DOHH2 (cell line): ENCODE measurements at regions not wholly inside any gene's neighbourhood (a gene's known extent, or its start where the extent isn't known, plus 50 kb on each side); places are given as distances from the start of the nearest gene placed in this dataset.

Source experiments
- H3F3A ChIP-seq: fragments of 200-600 bp; sonication (generic), shearing (Covaris generic); 2 replicates; pipeline ENCODE4 v1.6.0; 2016; ENCODE audit warnings: antibody characterized with exemption, mild to moderate bottlenecking; ENCODE audit not compliant: control insufficient read depth, insufficient read depth
- H3K27ac ChIP-seq: fragments of 200-600 bp; sonication (generic); 2 replicates; pipeline ENCODE4 v1.5.1; 2014; ENCODE audit warnings: low read depth, mild to moderate bottlenecking, low read length, moderate library complexity
- H3K27me3 ChIP-seq: fragments of 200-600 bp; sonication (generic); 2 replicates; pipeline ENCODE4 v1.6.1; 2014; ENCODE audit warnings: mild to moderate bottlenecking, low read length, mixed read lengths; ENCODE audit not compliant: control insufficient read depth
- H3K36me3 ChIP-seq: fragments of 200-600 bp; sonication (generic); 2 replicates; pipeline ENCODE4 v1.6.1; 2014; ENCODE audit warnings: mild to moderate bottlenecking, low read length, moderate library complexity, mixed read lengths; ENCODE audit not compliant: control insufficient read depth
- H3K4me1 ChIP-seq: fragments of 200-600 bp; sonication (generic); 2 replicates; pipeline ENCODE4 v1.6.1; 2014; ENCODE audit warnings: mild to moderate bottlenecking, low read length, mixed read lengths; ENCODE audit not compliant: control insufficient read depth
- H3K4me2 ChIP-seq: fragments of 200-600 bp; sonication (generic); 2 replicates; pipeline ENCODE4 v1.6.0; 2014; ENCODE audit warnings: mild to moderate bottlenecking, low read length, moderate library complexity
- H3K4me3 ChIP-seq: fragments of 200-600 bp; sonication (generic); 2 replicates; pipeline ENCODE4 v1.5.1; 2014; ENCODE audit warnings: mild to moderate bottlenecking, low read length, mixed read lengths
- H3K79me2 ChIP-seq: fragments of 200-600 bp; sonication (generic); 2 replicates; pipeline ENCODE4 v1.6.1; 2014; ENCODE audit warnings: mild to moderate bottlenecking, low read length, mixed read lengths; ENCODE audit not compliant: control insufficient read depth
- H3K9me2 ChIP-seq: fragments of 200-600 bp; sonication (generic); replicated peaks from 2 replicates; pipeline ENCODE4 v1.6.1; 2014; ENCODE audit warnings: mild to moderate bottlenecking, low read length, mixed read lengths; ENCODE audit not compliant: control insufficient read depth
- H3K9me3 ChIP-seq: fragments of 200-600 bp; sonication (generic); 2 replicates; pipeline ENCODE4 v1.6.1; 2014; ENCODE audit warnings: antibody characterized with exemption, low read length, mixed read lengths; ENCODE audit not compliant: control insufficient read depth, insufficient read depth
- H4K20me1 ChIP-seq: fragments of 200-600 bp; sonication (generic); 2 replicates; pipeline ENCODE4 v1.6.0; 2014; ENCODE audit warnings: low read depth, mild to moderate bottlenecking, antibody characterized with exemption, low read length, moderate library complexity; ENCODE audit not compliant: control insufficient read depth, insufficient read depth
- CTCF ChIP-seq: fragments of 200-600 bp; sonication (generic); IDR thresholded peaks from one replicate; pipeline ENCODE4 v1.5.1; 2014; ENCODE audit warnings: antibody characterized with exemption, mild to moderate bottlenecking, low read depth, low read length; ENCODE audit not compliant: poor library complexity, severe bottlenecking
- EZH2phosphoT487 ChIP-seq: fragments of 200-600 bp; sonication (generic); IDR thresholded peaks from 2 replicates; pipeline ENCODE4 v1.6.1; 2017; ENCODE audit warnings: borderline replicate concordance, mild to moderate bottlenecking, antibody characterized with exemption, low read length, moderate library complexity, mixed read lengths

- TF ChIP-seq EZH2phosphoT487, result no peak
- TF ChIP-seq CTCF, result no peak
- Histone ChIP-seq H3K79me2 (no peaks in the 10 kb centered on the region), H3K4me2 (no peak overlapping the region), H4K20me1 (no peaks in the 10 kb centered on the region), H3K27me3 (no peaks in the 10 kb centered on the region), H3F3A (no peaks in the 10 kb centered on the region), H3K9me3 (no peaks in the 10 kb centered on the region), H3K4me3 (no peak overlapping the region), H3K4me1 (no peaks in the 10 kb centered on the region), H3K27ac (no peak overlapping the region), H3K9me2 (no peaks in the 10 kb centered on the region), H3K36me3 (no peaks in the 10 kb centered on the region)
These were observed 739.7 kb upstream of the RIOK2 start for GRCh38 chr5:97922776-97923175.

- Histone ChIP-seq H3F3A (no peaks in the 10 kb centered on the region), H3K27ac (no peak overlapping the region), H3K4me1 (no peaks in the 10 kb centered on the region), H3K36me3 (no peaks in the 10 kb centered on the region), H3K4me3 (no peak overlapping the region), H3K4me2 (no peak overlapping the region), H3K9me3 (no peaks in the 10 kb centered on the region), H3K9me2 (no peaks in the 10 kb centered on the region), H3K27me3 (no peaks in the 10 kb centered on the region), H3K79me2 (no peaks in the 10 kb centered on the region), H4K20me1 (no peaks in the 10 kb centered on the region)
- TF ChIP-seq EZH2phosphoT487, result no peak
- TF ChIP-seq CTCF, result no peak
These were observed 740.4 kb upstream of the RIOK2 start for GRCh38 chr5:97923496-97923895.

- Histone ChIP-seq H3K4me2 (no peak overlapping the region), H3K4me1 (no peaks in the 10 kb centered on the region), H3K27me3 (no peaks in the 10 kb centered on the region), H3F3A (no peaks in the 10 kb centered on the region), H4K20me1 (no peaks in the 10 kb centered on the region), H3K27ac (no peak overlapping the region), H3K4me3 (no peak overlapping the region), H3K9me2 (no peaks in the 10 kb centered on the region), H3K36me3 (no peaks in the 10 kb centered on the region), H3K9me3 (no peaks in the 10 kb centered on the region), H3K79me2 (no peaks in the 10 kb centered on the region)
- no peak for TF ChIP-seq EZH2phosphoT487
- no peak for TF ChIP-seq CTCF
These were observed 741.0 kb upstream of the RIOK2 start for GRCh38 chr5:97923997-97924396.

- Histone ChIP-seq H3K9me3 (no peaks in the 10 kb centered on the region), H3K27ac (no peak overlapping the region), H3K36me3 (no peaks in the 10 kb centered on the region), H3K4me1 (no peaks in the 10 kb centered on the region), H3K4me2 (no peak overlapping the region), H3K27me3 (no peaks in the 10 kb centered on the region), H4K20me1 (no peaks in the 10 kb centered on the region), H3F3A (no peaks in the 10 kb centered on the region), H3K79me2 (no peaks in the 10 kb centered on the region), H3K4me3 (no peak overlapping the region), H3K9me2 (no peaks in the 10 kb centered on the region)
- TF ChIP-seq CTCF (no peak), EZH2phosphoT487 (no peak)
These were observed 746.3 kb upstream of the RIOK2 start for GRCh38 chr5:97929383-97929782.
